Caco-2 (cell line): ENCODE measurements at regions not wholly inside any gene's neighbourhood (a gene's known extent, or its start where the extent isn't known, plus 50 kb on each side); places are given as distances from the start of the nearest gene placed in this dataset.

Source experiments
- BruUV-seq: library from RNA; stranded (reverse); fragments of 400-500 nt; replicated peaks from 2 replicates; lab custom pipeline; 2021; lab: Mats Ljungman, UMichigan
- CTCF ChIA-PET: fragments of 300-600 bp; sonication (Branson Sonifier 250); formaldehyde crosslinking; loops from one replicate; lab custom pipeline; 2022; ENCODE audit warnings: antibody characterized with exemption; lab: Charles Lee
- POLR2A ChIA-PET: fragments of 300-600 bp; sonication (Branson Sonifier 250); formaldehyde crosslinking; loops from one replicate; lab custom pipeline; 2022; ENCODE audit warnings: antibody characterized with exemption; lab: Charles Lee
- DNase-seq, 2 experiments: peaks; one replicate each; pipeline versions ENCODE4 v3.0.0 to v3.0.0-alpha.2; 2020 to 2022
- H3K27me3 ChIP-seq: replicated peaks from 2 replicates; pipeline ENCODE4 v1.6.0; 2011; ENCODE audit warnings: low read length; ENCODE audit not compliant: control insufficient read depth, insufficient read depth
- H3K36me3 ChIP-seq: 2 replicates; pipeline ENCODE4 v1.5.1; 2011; ENCODE audit warnings: low read length; ENCODE audit not compliant: control insufficient read depth, insufficient read depth
- H3K4me1 ChIP-seq: fragments of 250-450 bp; sonication (Bioruptor Pico); 2 replicates; pipeline ENCODE4 v1.5.1; 2020; ENCODE audit warnings: mild to moderate bottlenecking
- H3K4me3 ChIP-seq: 2 replicates; pipeline ENCODE4 v1.5.1; 2011; ENCODE audit warnings: low read depth, mild to moderate bottlenecking, control low read depth, low read length
- H3K9me3 ChIP-seq: fragments of 250-450 bp; sonication (Bioruptor Pico); 2 replicates; pipeline ENCODE4 v1.5.1; 2020; ENCODE audit warnings: mild to moderate bottlenecking, moderate library complexity
- H3K27ac Mint-ChIP-seq: one replicate; pipeline ENCODE4 v1.8.0; 2022; ENCODE audit warnings: mixed read lengths; ENCODE audit not compliant: unreplicated experiment
- H3K27me3 Mint-ChIP-seq: one replicate; pipeline ENCODE4 v1.8.0; 2022; ENCODE audit warnings: mixed read lengths; ENCODE audit not compliant: insufficient read depth, unreplicated experiment
- H3K36me3 Mint-ChIP-seq: one replicate; pipeline ENCODE4 v1.8.0; 2022; ENCODE audit warnings: mild to moderate bottlenecking, mixed read lengths; ENCODE audit not compliant: insufficient read depth, unreplicated experiment
- H3K4me1 Mint-ChIP-seq: one replicate; pipeline ENCODE4 v1.8.0; 2022; ENCODE audit warnings: low read depth, mixed read lengths; ENCODE audit not compliant: unreplicated experiment
- H3K4me3 Mint-ChIP-seq: one replicate; pipeline ENCODE4 v1.8.0; 2022; ENCODE audit warnings: mild to moderate bottlenecking, moderate library complexity, mixed read lengths; ENCODE audit not compliant: unreplicated experiment
- H3K9me3 Mint-ChIP-seq: one replicate; pipeline ENCODE4 v1.8.0; 2022; ENCODE audit warnings: mixed read lengths; ENCODE audit not compliant: unreplicated experiment
- intact Hi-C: fragments of 100-400 bp; cut with micrococcal nuclease; formaldehyde crosslinking; loops from one replicate; pipeline ENCODE4 v1.10.0; 2022; ENCODE audit not compliant: unreplicated experiment
- TF ChIP-seq, protein P1 (sequence below), 2 experiments: fragments of 200-600 bp in 1 of 2; IDR thresholded peaks; 1 replicate in 1 of 2; 2 replicates in 1 of 2; pipeline versions ENCODE4 v1.5.1 to v1.8.0; 2011 to 2022; ENCODE audit warnings: antibody characterized with exemption in 1 of 2, control low read depth in 1 of 2, inconsistent platforms in 1 of 2, low read depth in 1 of 2, low read length in 1 of 2, mild to moderate bottlenecking in 1 of 2, moderate library complexity in 1 of 2; ENCODE audit not compliant: insufficient read depth in 1 of 2, severe bottlenecking in 1 of 2, unreplicated experiment in 1 of 2

DNA sequence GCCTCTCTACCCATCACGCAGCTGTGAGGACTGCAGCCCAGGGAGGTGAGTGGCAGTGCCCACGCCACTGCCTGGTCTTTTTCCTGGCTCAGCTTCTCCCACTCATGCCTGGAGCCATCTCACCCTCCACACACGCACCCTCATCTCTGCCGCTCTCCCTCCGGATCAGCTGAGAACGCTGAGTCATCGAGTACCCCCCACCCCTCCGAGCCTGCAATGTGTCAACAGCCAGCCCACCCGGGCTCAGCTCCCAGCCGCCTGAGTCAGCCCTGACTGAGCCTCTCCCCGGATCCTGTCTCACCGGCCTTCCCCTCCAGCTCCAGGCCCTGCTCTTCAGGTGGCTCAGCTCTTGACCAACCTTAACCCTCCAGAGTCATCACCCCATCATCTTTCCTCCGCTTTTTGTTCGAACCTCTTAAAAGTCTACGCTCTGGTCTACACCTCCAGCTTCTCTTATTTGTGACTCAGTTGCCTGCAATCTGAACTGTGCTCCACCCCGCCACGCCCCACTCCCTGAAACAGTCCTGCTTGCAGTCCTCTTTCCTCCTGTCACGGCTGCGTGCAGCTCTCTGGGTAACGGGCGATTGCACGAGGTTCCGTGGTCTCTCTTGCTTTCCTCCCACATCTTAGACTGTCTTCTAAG is 94.4 kb upstream of the ASAP2 start:
- H3K4me3 Mint-ChIP-seq: no peak overlapping the region
- CTCF ChIA-PET: no interaction called here

DNA sequence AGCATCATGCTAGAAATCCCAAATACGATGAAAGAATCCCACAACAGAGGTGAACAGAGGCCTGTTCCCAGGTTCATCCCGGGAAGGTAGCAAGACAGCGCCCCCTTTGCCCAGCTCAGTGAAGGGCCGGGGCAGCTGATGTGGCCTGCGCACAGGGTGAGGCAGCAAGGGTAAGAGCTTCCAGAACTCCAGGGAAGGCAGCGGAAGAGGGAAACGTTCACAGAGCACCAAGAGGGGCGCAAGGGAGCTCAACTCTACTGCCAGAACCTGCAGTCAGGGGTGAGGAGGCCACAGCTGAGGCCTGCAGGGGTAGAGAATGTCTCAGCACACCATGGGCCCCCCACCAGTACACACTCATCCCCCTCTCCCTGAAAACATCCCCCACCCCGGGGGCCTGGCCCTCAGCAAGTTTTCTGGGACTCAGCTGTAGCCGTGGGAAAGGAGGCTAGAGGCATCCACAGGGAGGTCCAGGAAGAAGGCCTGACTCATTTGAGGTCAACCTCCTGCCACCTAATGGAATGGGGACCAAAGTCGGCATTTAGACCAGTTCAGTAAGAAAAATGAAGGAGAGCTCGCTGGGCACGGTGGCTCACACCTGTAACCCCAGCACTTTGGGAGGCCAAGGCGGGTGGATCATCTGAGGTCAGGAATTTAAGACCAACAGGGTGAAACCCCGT is 95.6 kb upstream of the ASAP2 start:
- Mint-ChIP-seq H3K9me3 (no peaks in the 10 kb centered on the region), H3K27ac (peak overlapping the region; percentile 8), H3K4me1 (peaks cover 7% of the 10 kb centered on the region), H3K36me3 (no peaks in the 10 kb centered on the region), H3K4me3 (no peak overlapping the region), H3K27me3 (no peaks in the 10 kb centered on the region)
- Histone ChIP-seq H3K36me3 (no peaks in the 10 kb centered on the region), H3K9me3 (no peaks in the 10 kb centered on the region), H3K4me1 (peaks cover 15% of the 10 kb centered on the region), H3K27me3 (no peaks in the 10 kb centered on the region), H3K4me3 (no peak overlapping the region)
- ChIA-PET CTCF (interaction anchor here (0.6 to 1.0 kb wide), 3 partner anchors 16 to 125 kb away, joined by 3 read pairs; no protein-coding TSS in a partner anchor), POLR2A (no interaction called here)
- DNase-seq: peak; percentile 25 to 30
- intact Hi-C loops: no loop called here
- TF ChIP-seq, protein P1, sequence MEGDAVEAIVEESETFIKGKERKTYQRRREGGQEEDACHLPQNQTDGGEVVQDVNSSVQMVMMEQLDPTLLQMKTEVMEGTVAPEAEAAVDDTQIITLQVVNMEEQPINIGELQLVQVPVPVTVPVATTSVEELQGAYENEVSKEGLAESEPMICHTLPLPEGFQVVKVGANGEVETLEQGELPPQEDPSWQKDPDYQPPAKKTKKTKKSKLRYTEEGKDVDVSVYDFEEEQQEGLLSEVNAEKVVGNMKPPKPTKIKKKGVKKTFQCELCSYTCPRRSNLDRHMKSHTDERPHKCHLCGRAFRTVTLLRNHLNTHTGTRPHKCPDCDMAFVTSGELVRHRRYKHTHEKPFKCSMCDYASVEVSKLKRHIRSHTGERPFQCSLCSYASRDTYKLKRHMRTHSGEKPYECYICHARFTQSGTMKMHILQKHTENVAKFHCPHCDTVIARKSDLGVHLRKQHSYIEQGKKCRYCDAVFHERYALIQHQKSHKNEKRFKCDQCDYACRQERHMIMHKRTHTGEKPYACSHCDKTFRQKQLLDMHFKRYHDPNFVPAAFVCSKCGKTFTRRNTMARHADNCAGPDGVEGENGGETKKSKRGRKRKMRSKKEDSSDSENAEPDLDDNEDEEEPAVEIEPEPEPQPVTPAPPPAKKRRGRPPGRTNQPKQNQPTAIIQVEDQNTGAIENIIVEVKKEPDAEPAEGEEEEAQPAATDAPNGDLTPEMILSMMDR (IDR thresholded peaks at IDR 0.05; ENCODE audit: insufficient read depth in 1 of 2, low read depth in 1 of 2, low read length in 1 of 2, severe bottlenecking in 1 of 2, unreplicated experiment in 1 of 2): peak in 1 of 2 experiments; percentile 29
- no TSS peak for BruUV-seq

More for the DNA sequence above, 94.4 kb upstream of the ASAP2 start:
- TF ChIP-seq, protein P1 (IDR thresholded peaks at IDR 0.05; ENCODE audit: insufficient read depth in 1 of 2, low read depth in 1 of 2, low read length in 1 of 2, severe bottlenecking in 1 of 2, unreplicated experiment in 1 of 2): no peak
- intact Hi-C loops: no loop called here
- Histone ChIP-seq H3K9me3 (no peaks in the 10 kb centered on the region), H3K36me3 (no peaks in the 10 kb centered on the region), H3K27me3 (no peaks in the 10 kb centered on the region), H3K4me3 (no peak overlapping the region), H3K4me1 (peaks cover 14% of the 10 kb centered on the region)
- BruUV-seq: no TSS peak
- Mint-ChIP-seq H3K27me3 (no peaks in the 10 kb centered on the region), H3K4me1 (peaks cover 4% of the 10 kb centered on the region), H3K36me3 (no peaks in the 10 kb centered on the region), H3K9me3 (no peaks in the 10 kb centered on the region), H3K27ac (no peak overlapping the region)
- POLR2A ChIA-PET: interaction anchor here (0.6 kb wide), 1 partner anchor 127 kb away, joined by 6 read pairs; no protein-coding TSS in a partner anchor
- DNase-seq: peak in 1 of 2 experiments; percentile 17

DNA sequence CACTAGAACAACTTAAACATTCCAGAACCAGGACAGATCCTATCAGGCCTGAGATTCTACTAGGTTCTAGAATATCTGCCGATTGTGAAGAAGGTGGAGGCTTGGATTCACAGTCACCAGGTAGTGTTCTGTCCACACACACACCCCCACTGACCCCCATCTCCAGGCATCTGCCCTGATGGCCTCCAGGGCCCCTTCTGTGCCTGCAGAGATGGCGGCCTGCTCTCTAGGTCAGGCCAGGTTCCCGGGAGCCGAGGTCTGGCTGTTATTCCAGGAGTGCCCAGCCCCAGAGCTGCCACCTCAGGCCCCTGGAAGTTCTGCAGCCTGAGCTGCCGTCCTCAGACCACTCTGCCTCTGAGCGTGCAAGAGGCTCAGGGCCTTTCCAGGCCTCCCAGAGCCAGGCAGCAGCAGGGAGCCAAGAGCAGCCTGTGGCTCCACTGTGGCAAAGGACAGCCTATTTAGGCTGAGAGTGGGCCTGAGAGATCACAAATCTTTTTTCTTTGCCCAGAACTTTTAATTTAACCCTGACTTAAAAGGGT is 96.2 kb upstream of the ASAP2 start:
- H3K9me3 Mint-ChIP-seq: no peaks in the 10 kb centered on the region
- H3K36me3 ChIP-seq: no peaks in the 10 kb centered on the region
- CTCF ChIA-PET: interaction anchor here (1.0 kb wide), 1 partner anchor 15 kb away, joined by 3 read pairs; no protein-coding TSS in a partner anchor
- H3K4me3 ChIP-seq: no peak overlapping the region
- H3K27me3 ChIP-seq: no peaks in the 10 kb centered on the region
- H3K4me1 Mint-ChIP-seq: peaks cover 13% of the 10 kb centered on the region
- BruUV-seq: no TSS peak
- intact Hi-C loops: no loop called here
- H3K9me3 ChIP-seq: no peaks in the 10 kb centered on the region
- peaks cover 15% of the 10 kb centered on the region for H3K4me1 ChIP-seq
- peak in 1 of 2 experiments; percentile 31 for DNase-seq
- no peaks in the 10 kb centered on the region for H3K36me3 Mint-ChIP-seq
- no peaks in the 10 kb centered on the region for H3K27me3 Mint-ChIP-seq
- H3K27ac Mint-ChIP-seq: peak overlapping the region; percentile 8
- TF ChIP-seq, protein P1 (IDR thresholded peaks at IDR 0.05; ENCODE audit: insufficient read depth in 1 of 2, low read depth in 1 of 2, low read length in 1 of 2, severe bottlenecking in 1 of 2, unreplicated experiment in 1 of 2): no peak
- H3K4me3 Mint-ChIP-seq: no peak overlapping the region
- POLR2A ChIA-PET: no interaction called here
